Neuronal stem cell (in vitro differentiated cells): ENCODE measurements at regions not wholly inside any gene's neighbourhood (a gene's known extent, or its start where the extent isn't known, plus 50 kb on each side); places are given as distances from the start of the nearest gene placed in this dataset.
A peak's percentile ranks its signal among the peaks of the same experiment; 100 is the strongest.

Experiments used
- DNase-seq: peaks from one replicate; pipeline ENCODE4 v3.0.0-alpha.2; 2013; ENCODE audit warnings: low spot score
- H2AFZ ChIP-seq: one replicate; pipeline ENCODE4 v1.6.1; 2013; ENCODE audit warnings: mild to moderate bottlenecking, low read length, inconsistent platforms
- H2AK5ac ChIP-seq: 2 replicates; pipeline ENCODE4 v1.6.1; 2013; ENCODE audit warnings: low read depth, mild to moderate bottlenecking, inconsistent platforms, low read length, moderate library complexity, mixed read lengths
- H2BK120ac ChIP-seq: 2 replicates; pipeline ENCODE4 v1.6.1; 2013; ENCODE audit warnings: low read depth, mild to moderate bottlenecking, inconsistent platforms, low read length, moderate library complexity, mixed read lengths
- H2BK12ac ChIP-seq: one replicate; pipeline ENCODE4 v1.6.1; 2013; ENCODE audit warnings: low read length, inconsistent platforms
- H2BK15ac ChIP-seq: 2 replicates; pipeline ENCODE4 v1.6.1; 2013; ENCODE audit warnings: mild to moderate bottlenecking, low read length, inconsistent platforms, mixed read lengths
- H2BK5ac ChIP-seq: one replicate; pipeline ENCODE4 v1.6.1; 2013; ENCODE audit warnings: inconsistent platforms, mild to moderate bottlenecking, low read length, moderate library complexity
- H3K14ac ChIP-seq: one replicate; pipeline ENCODE4 v1.6.1; 2013; ENCODE audit warnings: low read length, inconsistent platforms
- H3K18ac ChIP-seq: 2 replicates; pipeline ENCODE4 v1.6.1; 2013; ENCODE audit warnings: low read length, inconsistent platforms
- H3K23ac ChIP-seq: 2 replicates; pipeline ENCODE4 v1.6.1; 2013; ENCODE audit warnings: low read depth, mild to moderate bottlenecking, mixed read lengths, low read length, inconsistent platforms; ENCODE audit not compliant: poor library complexity
- H3K27ac ChIP-seq: replicated peaks from 3 replicates; pipeline ENCODE4 v1.5.1; 2013; ENCODE audit warnings: low read length, inconsistent platforms
- H3K27me3 ChIP-seq, 3 experiments: 2 replicates each; pipeline ENCODE4 v1.6.1; 2013; ENCODE audit warnings: low read length in 3 of 3, mild to moderate bottlenecking in 2 of 3, inconsistent platforms in 1 of 3, low read depth in 1 of 3, mixed read lengths in 1 of 3, moderate library complexity in 1 of 3; ENCODE audit not compliant: control insufficient read depth in 3 of 3, insufficient read depth in 3 of 3
- H3K36me3 ChIP-seq, 2 donors: replicated peaks in 1 of 2; 2 replicates each; pipeline ENCODE4 v1.6.1; 2013; ENCODE audit warnings: low read length in 2 of 2; ENCODE audit not compliant: control insufficient read depth in 2 of 2, insufficient read depth in 2 of 2
- H3K4ac ChIP-seq: 2 replicates; pipeline ENCODE4 v1.6.1; 2013; ENCODE audit warnings: inconsistent platforms, mild to moderate bottlenecking, low read length, moderate library complexity
- H3K4me1 ChIP-seq, 2 donors: 1 replicate in 1 of 2; 2 replicates in 1 of 2; pipeline ENCODE4 v1.6.1; 2013; ENCODE audit warnings: low read length in 2 of 2, low read depth in 1 of 2; ENCODE audit not compliant: control insufficient read depth in 2 of 2, insufficient read depth in 1 of 2
- H3K4me2 ChIP-seq: one replicate; pipeline ENCODE4 v1.6.1; 2013; ENCODE audit warnings: mild to moderate bottlenecking, low read length, inconsistent platforms; ENCODE audit not compliant: insufficient read depth, poor library complexity, severe bottlenecking
- H3K4me3 ChIP-seq, 2 donors: 2 replicates each; pipeline ENCODE4 v1.5.1; 2013; ENCODE audit warnings: low read length in 2 of 2, mild to moderate bottlenecking in 2 of 2, inconsistent platforms in 1 of 2, moderate library complexity in 1 of 2
- H3K79me1 ChIP-seq: one replicate; pipeline ENCODE4 v1.6.1; 2013; ENCODE audit warnings: low read depth, mild to moderate bottlenecking, inconsistent platforms, low read length, moderate library complexity
- H3K9ac ChIP-seq: one replicate; pipeline ENCODE4 v1.6.1; 2013; ENCODE audit warnings: mild to moderate bottlenecking, low read depth, low read length, inconsistent platforms; ENCODE audit not compliant: poor library complexity
- H3K9me3 ChIP-seq, 2 donors: replicated peaks in 1 of 2; 2 replicates each; pipeline versions ENCODE3 to v1.6.1; 2013; ENCODE audit warnings: low read length in 2 of 2, mild to moderate bottlenecking in 2 of 2, inconsistent platforms in 1 of 2, low read depth in 1 of 2, mixed read lengths in 1 of 2, moderate library complexity in 1 of 2; ENCODE audit not compliant: control insufficient read depth in 2 of 2, insufficient read depth in 1 of 2
- H4K8ac ChIP-seq: one replicate; pipeline ENCODE4 v1.6.1; 2013; ENCODE audit warnings: low read depth, mild to moderate bottlenecking, inconsistent platforms, low read length, moderate library complexity
- H4K91ac ChIP-seq: one replicate; pipeline ENCODE4 v1.6.1; 2013; ENCODE audit warnings: low read length, low read depth, mild to moderate bottlenecking, inconsistent platforms; ENCODE audit not compliant: poor library complexity
- WGBS, 2 donors: extraction: QIAGEN DNeasy Blood & Tissue Kit; methylation state at CpG; one replicate each; pipeline ENCODE4 v1.1.7; 2013; ENCODE audit warnings: missing lambda C conversion rate in 2 of 2, mixed read lengths in 1 of 2; ENCODE audit not compliant: insufficient read length in 2 of 2, insufficient replicate concordance in 1 of 2; ENCODE audit errors: extremely low coverage in 2 of 2; 5-methylcytosine and 5-hydroxymethylcytosine counted together

DNA sequence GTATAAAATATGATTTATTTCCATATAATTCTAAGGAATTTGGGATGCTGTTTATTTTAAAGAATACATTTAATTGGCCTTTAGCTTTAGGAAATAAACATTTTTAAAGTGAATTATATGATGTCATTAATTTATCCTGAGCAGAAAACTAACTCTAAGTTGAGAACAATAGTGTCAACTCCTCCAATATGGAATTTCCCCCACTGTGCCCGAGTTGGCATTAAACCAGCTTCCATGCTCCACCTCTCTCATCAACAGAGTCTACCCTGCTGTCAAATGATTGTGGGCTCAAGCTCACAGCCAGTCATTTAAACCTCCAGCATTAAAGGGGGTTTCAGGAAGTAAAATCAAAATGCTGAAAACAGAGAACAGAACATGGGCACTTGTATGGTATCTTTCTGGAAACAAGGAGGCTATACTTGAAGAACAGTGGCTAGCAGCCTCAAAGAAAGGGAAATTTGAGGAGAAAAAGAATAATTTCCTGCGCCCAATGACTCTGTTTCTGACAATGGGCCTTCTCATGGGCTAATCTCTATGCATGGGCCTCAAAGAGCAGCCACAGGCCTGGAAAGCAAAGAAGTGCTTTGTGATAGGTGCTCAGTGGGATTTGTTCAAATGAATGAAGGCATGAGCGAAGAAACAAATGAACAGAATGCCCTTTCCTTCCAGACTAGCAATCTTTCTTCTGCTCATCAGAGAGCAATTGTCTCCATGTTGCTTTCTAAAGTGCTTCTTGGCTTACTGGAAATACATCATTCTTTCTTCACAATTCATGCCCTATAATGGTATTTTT lies 252.8 kb downstream of the MTX2 start:
- Histone ChIP-seq H3K18ac (no peak overlapping the region), H2BK120ac (no peak overlapping the region), H3K27ac (no peak overlapping the region), H3K27me3 (peaks cover 0 to 3% (median 0%) of the 10 kb centered on the region in 3 experiments), H3K23ac (no peak overlapping the region), H2BK15ac (no peak overlapping the region), H2AK5ac (no peak overlapping the region), H2BK12ac (no peak overlapping the region), H4K8ac (no peak overlapping the region), H3K9ac (no peak overlapping the region), H2AFZ (peak overlapping the region; percentile 69), H3K14ac (no peak overlapping the region), H3K9me3 (no peaks in the 10 kb centered on the region), H3K4me3 (no peak overlapping the region), H3K4me1 (peaks cover 8% of the 10 kb centered on the region in 2 donors), H3K4me2 (no peak overlapping the region), H4K91ac (no peak overlapping the region), H3K79me1 (no peaks in the 10 kb centered on the region), H3K4ac (no peak overlapping the region), H3K36me3 (no peaks in the 10 kb centered on the region), H2BK5ac (no peak overlapping the region)
- no CpG with 5 or more reads among the region's 3 CpGs for WGBS, 2 donors
- DNase-seq = no peak

DNA sequence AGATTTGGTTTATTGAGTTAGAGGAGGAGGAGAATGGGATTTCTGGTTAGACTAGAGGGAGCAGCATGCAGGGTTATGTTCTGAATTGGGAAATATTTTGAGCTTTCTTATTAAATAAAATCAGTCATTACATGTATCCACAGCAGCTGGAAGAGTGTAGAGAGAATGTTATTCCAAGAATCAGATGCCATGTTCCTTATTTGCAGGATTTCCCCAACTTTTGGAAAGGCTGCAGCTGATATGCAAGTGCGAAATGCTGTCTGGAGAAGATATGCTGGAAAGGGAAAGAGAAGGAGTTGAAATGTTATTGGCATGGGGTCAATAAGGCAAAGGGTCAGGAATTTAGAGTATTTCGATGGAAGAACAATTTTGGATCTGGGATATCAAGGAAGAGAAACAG lies 255.8 kb downstream of the MTX2 start:
- Histone ChIP-seq H3K79me1 (no peaks in the 10 kb centered on the region), H3K14ac (no peak overlapping the region), H3K9ac (no peak overlapping the region), H2BK120ac (no peak overlapping the region), H3K4me3 (no peak overlapping the region), H2AK5ac (no peak overlapping the region), H3K27ac (no peak overlapping the region), H3K18ac (no peak overlapping the region), H4K91ac (no peak overlapping the region), H3K23ac (no peak overlapping the region), H2BK12ac (no peak overlapping the region), H3K4me1 (peaks cover 13 to 14% of the 10 kb centered on the region in 2 donors), H3K9me3 (no peaks in the 10 kb centered on the region), H3K36me3 (no peaks in the 10 kb centered on the region), H4K8ac (no peak overlapping the region), H3K4me2 (no peak overlapping the region), H2BK5ac (no peak overlapping the region), H2BK15ac (no peak overlapping the region), H2AFZ (no peak overlapping the region), H3K4ac (no peak overlapping the region), H3K27me3 (peaks cover 0 to 3% (median 0%) of the 10 kb centered on the region in 3 experiments)
- no peak for DNase-seq
- no CpG with 5 or more reads among the region's 2 CpGs for WGBS, 2 donors

DNA sequence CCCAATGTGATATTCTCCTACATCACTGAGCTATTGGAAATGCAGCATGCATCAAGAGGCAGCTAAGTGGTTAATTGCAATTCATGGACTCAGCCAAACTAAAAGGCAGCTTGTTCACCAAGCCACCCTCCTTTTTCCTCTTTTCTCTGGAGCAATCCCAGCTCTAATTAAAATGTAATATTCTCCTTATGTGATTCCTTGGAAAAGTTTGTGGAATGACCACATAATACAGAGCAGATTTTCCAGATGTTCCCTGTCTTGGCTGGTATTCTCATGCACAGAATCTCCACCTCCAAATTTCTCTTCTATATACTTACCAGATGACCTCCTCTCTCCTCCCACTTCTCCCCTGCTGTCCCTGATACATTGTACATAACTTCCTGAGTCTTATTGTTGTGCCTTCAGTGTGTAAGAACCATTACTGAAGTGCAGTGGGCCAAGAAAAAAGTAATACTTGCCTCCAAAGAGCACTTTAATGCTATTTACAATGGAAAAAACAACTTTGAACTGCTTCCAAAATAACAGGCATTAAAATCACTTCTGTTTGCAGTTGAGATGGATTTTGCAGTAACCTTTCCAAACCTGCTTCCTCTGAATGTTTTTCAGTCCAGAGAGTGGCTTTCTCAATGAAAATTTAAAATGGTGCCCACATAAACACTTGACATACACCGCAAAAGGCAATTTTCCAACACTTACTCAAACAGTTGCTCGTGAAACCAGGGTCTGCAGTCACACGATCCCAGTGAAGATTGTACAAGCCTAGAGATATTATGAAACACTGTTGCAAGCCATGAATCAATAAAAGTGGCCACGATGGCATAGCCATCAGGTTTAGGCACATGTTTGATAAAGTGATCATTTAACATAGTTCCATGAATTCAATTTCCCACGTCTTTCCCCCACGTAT lies 258.0 kb downstream of the MTX2 start:
- Histone ChIP-seq H2BK120ac (no peak overlapping the region), H3K9me3 (no peaks in the 10 kb centered on the region), H3K4me2 (no peak overlapping the region), H3K14ac (no peak overlapping the region), H3K4me1 (peaks cover 13% of the 10 kb centered on the region in 2 donors), H3K4me3 (no peak overlapping the region), H3K4ac (no peak overlapping the region), H2BK15ac (no peak overlapping the region), H2AK5ac (no peak overlapping the region), H3K9ac (no peak overlapping the region), H4K8ac (no peak overlapping the region), H4K91ac (no peak overlapping the region), H3K23ac (no peak overlapping the region), H3K27ac (no peak overlapping the region), H3K18ac (no peak overlapping the region), H2BK5ac (no peak overlapping the region), H2BK12ac (no peak overlapping the region), H3K79me1 (no peaks in the 10 kb centered on the region), H3K36me3 (no peaks in the 10 kb centered on the region), H3K27me3 (peaks cover 0 to 3% (median 0%) of the 10 kb centered on the region in 3 experiments), H2AFZ (peak overlapping the region; percentile 78)
- DNase-seq = no peak
- 100% methylated on average over 2 of the region's 6 CpGs; no CpG with 5 or more reads in 1 of the 2 donors for WGBS, 2 donors

DNA sequence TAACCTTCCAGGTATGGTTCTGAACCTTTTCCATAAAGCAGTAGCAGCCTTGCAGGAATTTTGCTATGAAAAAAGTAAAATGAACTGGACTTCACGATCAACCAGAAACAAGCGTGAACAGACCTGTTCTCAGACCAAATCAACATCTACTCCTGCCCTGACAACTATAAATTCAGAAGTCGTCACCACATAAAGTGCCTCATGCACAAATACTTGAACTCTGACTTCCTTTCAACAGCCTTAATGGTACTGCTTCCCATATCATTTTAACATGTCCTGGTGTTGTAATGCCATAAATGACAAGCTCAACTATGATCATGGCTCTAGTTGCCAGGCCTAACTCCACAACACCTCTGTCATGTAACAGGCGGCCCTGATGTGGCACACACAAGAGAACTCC lies 262.4 kb downstream of the MTX2 start:
- H4K91ac ChIP-seq = no peak overlapping the region
- H3K18ac ChIP-seq = no peak overlapping the region
- no peaks in the 10 kb centered on the region for H3K36me3 ChIP-seq
- H3K79me1 ChIP-seq = no peaks in the 10 kb centered on the region
- H2BK5ac ChIP-seq = no peak overlapping the region
- H3K14ac ChIP-seq = no peak overlapping the region
- no peak overlapping the region for H2BK120ac ChIP-seq
- H3K27ac ChIP-seq = no peak overlapping the region
- H2AFZ ChIP-seq = no peak overlapping the region
- no peak overlapping the region for H2BK15ac ChIP-seq
- H3K4me3 ChIP-seq = no peak overlapping the region
- no peak overlapping the region for H4K8ac ChIP-seq
- no peak overlapping the region for H3K4ac ChIP-seq
- peaks cover 9 to 10% of the 10 kb centered on the region in 2 donors for H3K4me1 ChIP-seq
- no peak overlapping the region for H3K9ac ChIP-seq
- no peaks in the 10 kb centered on the region for H3K27me3 ChIP-seq
- no peak overlapping the region for H3K23ac ChIP-seq
- no CpG with 5 or more reads among the region's 4 CpGs for WGBS, 2 donors
- no peak for DNase-seq
- H3K4me2 ChIP-seq = no peak overlapping the region
- H2AK5ac ChIP-seq = no peak overlapping the region
- H3K9me3 ChIP-seq = no peaks in the 10 kb centered on the region
- no peak overlapping the region for H2BK12ac ChIP-seq
